ENCODE measurements at regions not wholly inside any gene's neighbourhood (a gene's known extent, or its start where the extent isn't known, plus 50 kb on each side); places are given as distances from the start of the nearest gene placed in this dataset.
"Not testable (repeated sequence)": the region's sequence is repeated elsewhere in the genome, so short reads cannot be mapped to it uniquely, and the experiment has no call there.

DNA sequence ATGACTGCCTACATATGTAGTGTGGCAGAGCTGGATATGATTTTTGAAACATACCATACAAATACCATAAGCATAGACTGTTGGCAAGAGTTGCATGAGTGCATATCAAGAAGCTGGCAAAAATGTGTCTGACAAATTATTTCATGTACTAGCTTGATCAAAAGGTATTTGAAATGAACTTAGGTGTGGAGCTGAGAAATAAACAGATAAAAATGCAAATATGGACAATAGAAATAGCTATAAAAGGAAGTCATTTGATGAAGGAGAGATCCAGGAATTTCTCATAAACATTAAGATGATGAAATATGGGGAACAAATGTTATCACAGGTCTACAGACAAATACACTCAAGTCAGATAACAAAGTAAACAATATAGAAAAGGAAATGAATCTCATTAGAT, 609.1 kb downstream of the PTPRC start:
- CTCF ChIA-PET = no interaction called here
- POLR2A ChIA-PET (ENCODE audit: low non-redundant PET) = no interaction called here
- no peak for DNase-seq (ENCODE audit: low spot score)
- H3K27ac ChIP-seq = no peak overlapping the region
- TF ChIP-seq, protein P1, sequence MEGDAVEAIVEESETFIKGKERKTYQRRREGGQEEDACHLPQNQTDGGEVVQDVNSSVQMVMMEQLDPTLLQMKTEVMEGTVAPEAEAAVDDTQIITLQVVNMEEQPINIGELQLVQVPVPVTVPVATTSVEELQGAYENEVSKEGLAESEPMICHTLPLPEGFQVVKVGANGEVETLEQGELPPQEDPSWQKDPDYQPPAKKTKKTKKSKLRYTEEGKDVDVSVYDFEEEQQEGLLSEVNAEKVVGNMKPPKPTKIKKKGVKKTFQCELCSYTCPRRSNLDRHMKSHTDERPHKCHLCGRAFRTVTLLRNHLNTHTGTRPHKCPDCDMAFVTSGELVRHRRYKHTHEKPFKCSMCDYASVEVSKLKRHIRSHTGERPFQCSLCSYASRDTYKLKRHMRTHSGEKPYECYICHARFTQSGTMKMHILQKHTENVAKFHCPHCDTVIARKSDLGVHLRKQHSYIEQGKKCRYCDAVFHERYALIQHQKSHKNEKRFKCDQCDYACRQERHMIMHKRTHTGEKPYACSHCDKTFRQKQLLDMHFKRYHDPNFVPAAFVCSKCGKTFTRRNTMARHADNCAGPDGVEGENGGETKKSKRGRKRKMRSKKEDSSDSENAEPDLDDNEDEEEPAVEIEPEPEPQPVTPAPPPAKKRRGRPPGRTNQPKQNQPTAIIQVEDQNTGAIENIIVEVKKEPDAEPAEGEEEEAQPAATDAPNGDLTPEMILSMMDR (conservative IDR thresholded peaks at IDR 0.05; ENCODE audit: low read depth) = no peak

- POLR2A ChIA-PET (ENCODE audit: low non-redundant PET); DNase-seq (ENCODE audit: low spot score); CTCF ChIA-PET; H3K27ac ChIP-seq: not testable (repeated sequence)
Measured at GRCh38 chr1:199254040-199254439, 615.2 kb downstream of the PTPRC start.

- no peak for DNase-seq (ENCODE audit: low spot score)
- ChIA-PET POLR2A (ENCODE audit: low non-redundant PET) (no interaction called here), CTCF (interaction anchor here (0.6 kb wide), 1 partner anchor 9 kb away, joined by 3 read pairs; no protein-coding TSS in a partner anchor)
- TF ChIP-seq, protein P1 (conservative IDR thresholded peaks at IDR 0.05; ENCODE audit: low read depth) = no peak
- H3K27ac ChIP-seq = no peak overlapping the region
Measured at GRCh38 chr1:199261328-199261727, 622.5 kb downstream of the PTPRC start.

GRCh38 chr1:199264283-199264682, 625.4 kb downstream of the PTPRC start:
- TF ChIP-seq, protein P1 (conservative IDR thresholded peaks at IDR 0.05; ENCODE audit: low read depth) = no peak
- no peak overlapping the region for H3K27ac ChIP-seq
- ChIA-PET CTCF (interaction anchor here (0.5 to 0.6 kb wide), 2 partner anchors 27 to 69 kb away, joined by 3 read pairs; no protein-coding TSS in a partner anchor), POLR2A (ENCODE audit: low non-redundant PET) (no interaction called here)
- DNase-seq (ENCODE audit: low spot score) = no peak

GRCh38 chr1:199264911-199265310, 626.1 kb downstream of the PTPRC start:
- ChIA-PET POLR2A (ENCODE audit: low non-redundant PET) (no interaction called here), CTCF (no interaction called here)
- TF ChIP-seq, protein P1 (conservative IDR thresholded peaks at IDR 0.05; ENCODE audit: low read depth) = no peak
- DNase-seq (ENCODE audit: low spot score) = no peak
- H3K27ac ChIP-seq = no peak overlapping the region

- ChIA-PET POLR2A (ENCODE audit: low non-redundant PET) (no interaction called here), CTCF (interaction anchor here (0.5 to 0.6 kb wide), 2 partner anchors 22 to 164 kb away, joined by 3 read pairs; no protein-coding TSS in a partner anchor)
- no peak overlapping the region for H3K27ac ChIP-seq
- DNase-seq (ENCODE audit: low spot score) = no peak
- TF ChIP-seq, protein P1 (conservative IDR thresholded peaks at IDR 0.05; ENCODE audit: low read depth) = no peak
Measured at GRCh38 chr1:199265319-199265718, 626.5 kb downstream of the PTPRC start.

- TF ChIP-seq, protein P1 (conservative IDR thresholded peaks at IDR 0.05; ENCODE audit: low read depth) = no peak
- CTCF ChIA-PET = no interaction called here
- no peak overlapping the region for H3K27ac ChIP-seq
- POLR2A ChIA-PET (ENCODE audit: low non-redundant PET) = no interaction called here
- no peak for DNase-seq (ENCODE audit: low spot score)
Measured at GRCh38 chr1:199269241-199269640, 630.4 kb downstream of the PTPRC start.
